Trophoblast cell (in vitro differentiated cells and primary cell): ENCODE measurements at regions not wholly inside any gene's neighbourhood (a gene's known extent, or its start where the extent isn't known, plus 50 kb on each side); places are given as distances from the start of the nearest gene placed in this dataset.
A peak's percentile ranks its signal among the peaks of the same experiment; 100 is the strongest.
"Not testable (repeated sequence)": the region's sequence is repeated elsewhere in the genome, so short reads cannot be mapped to it uniquely, and the experiment has no call there.

ENCODE experiments used
- DNase-seq, 2 donors: peaks; one replicate each; pipeline ENCODE4 v3.0.0-alpha.2; 2016
- H2AFZ ChIP-seq: 2 replicates; pipeline ENCODE4 v1.6.1; 2013; ENCODE audit warnings: low read length, moderate library complexity, mild to moderate bottlenecking; ENCODE audit not compliant: insufficient read depth, poor library complexity
- H2AK5ac ChIP-seq: 2 replicates; pipeline ENCODE4 v1.6.1; 2013; ENCODE audit warnings: mild to moderate bottlenecking, low read length
- H2BK120ac ChIP-seq: 2 replicates; pipeline ENCODE4 v1.6.1; 2013; ENCODE audit warnings: low read length, mild to moderate bottlenecking, moderate library complexity; ENCODE audit not compliant: insufficient read depth, poor library complexity
- H2BK12ac ChIP-seq: 2 replicates; pipeline ENCODE4 v1.6.1; 2013; ENCODE audit warnings: mild to moderate bottlenecking, low read length, moderate library complexity
- H2BK5ac ChIP-seq: 2 replicates; pipeline ENCODE4 v1.6.1; 2013; ENCODE audit warnings: low read length, low read depth, moderate library complexity, mild to moderate bottlenecking; ENCODE audit not compliant: poor library complexity
- H3K14ac ChIP-seq: 2 replicates; pipeline ENCODE4 v1.6.1; 2013; ENCODE audit warnings: mild to moderate bottlenecking, low read length
- H3K18ac ChIP-seq: 2 replicates; pipeline ENCODE4 v1.6.1; 2013; ENCODE audit warnings: mild to moderate bottlenecking, low read length
- H3K23ac ChIP-seq: 2 replicates; pipeline ENCODE4 v1.6.1; 2013; ENCODE audit warnings: low read length
- H3K27ac ChIP-seq: 2 replicates; pipeline ENCODE4 v1.5.1; 2013; ENCODE audit warnings: low read depth, mild to moderate bottlenecking, inconsistent platforms, low read length, moderate library complexity
- H3K27me3 ChIP-seq: 2 replicates; pipeline ENCODE4 v1.6.1; 2013; ENCODE audit warnings: inconsistent platforms, mild to moderate bottlenecking, low read length, moderate library complexity; ENCODE audit not compliant: insufficient read depth
- H3K36me3 ChIP-seq, 2 experiments: 1 replicate in 1 of 2; 2 replicates in 1 of 2; pipeline ENCODE4 v1.6.1; 2013; ENCODE audit warnings: low read length in 2 of 2, mild to moderate bottlenecking in 2 of 2, moderate library complexity in 1 of 2; ENCODE audit not compliant: insufficient read depth in 2 of 2, control insufficient read depth in 1 of 2
- H3K4ac ChIP-seq: 2 replicates; pipeline ENCODE4 v1.6.1; 2013; ENCODE audit warnings: low read depth, mild to moderate bottlenecking, low read length, moderate library complexity
- H3K4me1 ChIP-seq, 2 experiments: 1 replicate in 1 of 2; 2 replicates in 1 of 2; pipeline ENCODE4 v1.6.1; 2013; ENCODE audit warnings: low read length in 2 of 2, mild to moderate bottlenecking in 2 of 2, moderate library complexity in 1 of 2; ENCODE audit not compliant: insufficient read depth in 2 of 2, control insufficient read depth in 1 of 2
- H3K4me2 ChIP-seq: 2 replicates; pipeline ENCODE4 v1.6.1; 2013; ENCODE audit warnings: inconsistent platforms, mild to moderate bottlenecking, low read length, moderate library complexity
- H3K4me3 ChIP-seq: 2 replicates; pipeline ENCODE4 v1.5.1; 2013; ENCODE audit warnings: mild to moderate bottlenecking, low read depth, low read length, inconsistent platforms
- H3K79me1 ChIP-seq: one replicate; pipeline ENCODE4 v1.6.1; 2013; ENCODE audit warnings: low read length
- H3K79me2 ChIP-seq: 2 replicates; pipeline ENCODE4 v1.6.1; 2013; ENCODE audit warnings: low read length, mild to moderate bottlenecking; ENCODE audit not compliant: control insufficient read depth, insufficient read depth, poor library complexity
- H3K9ac ChIP-seq: 2 replicates; pipeline ENCODE4 v1.6.1; 2013; ENCODE audit warnings: mild to moderate bottlenecking, low read length
- H3K9me3 ChIP-seq: 2 replicates; pipeline ENCODE4 v1.6.1; 2013; ENCODE audit warnings: low read depth, mild to moderate bottlenecking, control low read depth, inconsistent platforms, low read length; ENCODE audit not compliant: insufficient read depth
- H4K12ac ChIP-seq: 2 replicates; pipeline ENCODE4 v1.6.1; 2013; ENCODE audit warnings: low read depth, mild to moderate bottlenecking, low read length, moderate library complexity
- H4K8ac ChIP-seq: 2 replicates; pipeline ENCODE4 v1.6.1; 2013; ENCODE audit warnings: low read depth, mild to moderate bottlenecking, low read length, moderate library complexity
- H4K91ac ChIP-seq: one replicate; pipeline ENCODE4 v1.6.1; 2013; ENCODE audit warnings: low read depth, mild to moderate bottlenecking, low read length, moderate library complexity
- WGBS: extraction: QIAGEN DNeasy Blood & Tissue Kit; methylation state at CpG from one replicate; pipeline ENCODE4 v1.1.7; 2013; ENCODE audit warnings: missing lambda C conversion rate; ENCODE audit not compliant: insufficient read length, insufficient coverage; ENCODE audit errors: extremely low coverage; 5-methylcytosine and 5-hydroxymethylcytosine counted together

GRCh38 chr3:75434913-75435793, 229.0 kb upstream of the FRG2C start:
- Histone ChIP-seq H4K91ac (peak overlapping the region; percentile 41), H3K27ac (peak overlapping the region; percentile 70), H2AFZ (peak overlapping the region; percentile 66), H3K4me3 (peak overlapping the region; percentile 86), H2BK5ac (peak overlapping the region; percentile 36), H4K8ac (peak overlapping the region; percentile 7), H3K14ac (peak overlapping the region; percentile 82), H3K4me2 (peak overlapping the region; percentile 81)
- H3K9ac ChIP-seq, H3K18ac ChIP-seq, H4K12ac ChIP-seq, H3K4ac ChIP-seq, H2AK5ac ChIP-seq, H3K36me3 ChIP-seq, H3K4me1 ChIP-seq, H3K9me3 ChIP-seq, H2BK12ac ChIP-seq, H3K79me1 ChIP-seq, H3K27me3 ChIP-seq, H2BK120ac ChIP-seq, H3K79me2 ChIP-seq, H3K23ac ChIP-seq: not testable (repeated sequence)
- no CpG with 5 or more reads among the region's 73 CpGs for WGBS
- DNase-seq = peak; percentile 97 to 99

- H3K36me3 ChIP-seq, H2AFZ ChIP-seq, H3K79me2 ChIP-seq, H3K27ac ChIP-seq, H4K91ac ChIP-seq, H3K23ac ChIP-seq, H2AK5ac ChIP-seq, H3K9me3 ChIP-seq, DNase-seq, H3K14ac ChIP-seq, H2BK120ac ChIP-seq, H4K12ac ChIP-seq, H3K4me1 ChIP-seq, H3K79me1 ChIP-seq, H3K27me3 ChIP-seq, H2BK12ac ChIP-seq, H3K4ac ChIP-seq, H3K18ac ChIP-seq, H2BK5ac ChIP-seq: not testable (repeated sequence)
- Histone ChIP-seq H3K9ac (peak overlapping the region; percentile 78), H3K4me3 (peak overlapping the region; percentile 63), H4K8ac (peak overlapping the region; percentile 76), H3K4me2 (peak overlapping the region; percentile 74)
- no CpG with 5 or more reads among the region's 38 CpGs for WGBS
These were observed 228.2 kb upstream of the FRG2C start for GRCh38 chr3:75435794-75436400.

GRCh38 chr3:75440986-75441385, 223.1 kb upstream of the FRG2C start:
- H3K79me1 ChIP-seq, H4K91ac ChIP-seq, DNase-seq, H2BK120ac ChIP-seq, H3K4ac ChIP-seq, H3K9me3 ChIP-seq, H3K27ac ChIP-seq, H3K4me3 ChIP-seq, H3K27me3 ChIP-seq, H3K9ac ChIP-seq, H3K79me2 ChIP-seq, H3K18ac ChIP-seq, H4K8ac ChIP-seq, H3K14ac ChIP-seq, H2BK12ac ChIP-seq, H2BK5ac ChIP-seq, H2AFZ ChIP-seq, H3K4me1 ChIP-seq, H4K12ac ChIP-seq, H3K23ac ChIP-seq, H3K4me2 ChIP-seq, H3K36me3 ChIP-seq, H2AK5ac ChIP-seq: not testable (repeated sequence)
- WGBS = no CpG with 5 or more reads among the region's 7 CpGs

GRCh38 chr3:75444634-75445033, 219.5 kb upstream of the FRG2C start:
- not testable (repeated sequence) for H3K27me3 ChIP-seq, H3K79me2 ChIP-seq, H3K23ac ChIP-seq, H3K18ac ChIP-seq, DNase-seq, H3K4me2 ChIP-seq, H2BK120ac ChIP-seq, H3K4me3 ChIP-seq, H3K4ac ChIP-seq, H2BK12ac ChIP-seq, H4K91ac ChIP-seq, H3K4me1 ChIP-seq, H3K27ac ChIP-seq, H4K8ac ChIP-seq, H2AK5ac ChIP-seq, H3K79me1 ChIP-seq, H2BK5ac ChIP-seq, H2AFZ ChIP-seq, H4K12ac ChIP-seq, H3K14ac ChIP-seq, H3K36me3 ChIP-seq, H3K9me3 ChIP-seq, H3K9ac ChIP-seq
- no CpG with 5 or more reads among the region's 19 CpGs for WGBS
